ENCODE measurements at regions not wholly inside any gene's neighbourhood (a gene's known extent, or its start where the extent isn't known, plus 50 kb on each side); places are given as distances from the start of the nearest gene placed in this dataset.

DNA sequence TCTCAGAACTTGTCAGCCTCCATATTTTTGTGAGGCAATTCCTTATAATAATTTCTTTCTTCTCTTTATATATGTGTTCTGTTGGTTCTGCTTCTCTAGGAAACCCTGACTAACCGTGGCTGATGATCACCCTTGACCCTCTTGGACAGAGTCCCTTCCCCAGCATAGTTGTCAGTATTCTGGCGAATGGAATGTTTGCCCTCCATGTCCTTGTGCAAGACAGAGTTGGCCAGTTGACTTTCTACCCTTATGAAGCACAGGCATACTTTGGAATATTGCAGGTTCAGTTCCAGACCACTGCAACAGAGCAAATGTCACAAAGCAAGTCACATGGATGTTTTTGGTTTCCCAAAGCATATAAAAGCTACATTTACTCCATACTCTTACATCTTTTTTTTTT, 297.7 kb upstream of the SHH start:
- DNase-seq, result no peak
- intact Hi-C loops (cut with DNase I), result no loop called here
- ATAC-seq (ENCODE audit: poor library complexity), result no peak

- intact Hi-C loops (cut with DNase I), result no loop called here
- no peak for DNase-seq
- no peak for ATAC-seq (ENCODE audit: poor library complexity)
Observed at GRCh38 chr7:156109076-156109475, 296.8 kb upstream of the SHH start.

- DNase-seq (no peak), ATAC-seq (ENCODE audit: poor library complexity) (no peak)
- intact Hi-C loops (cut with DNase I), result no loop called here
Observed at GRCh38 chr7:156107957-156108356, 295.7 kb upstream of the SHH start.

GRCh38 chr7:156106107-156106426, 293.8 kb upstream of the SHH start:
- DNase-seq, result no peak
- no peak for ATAC-seq (ENCODE audit: poor library complexity)
- intact Hi-C loops (cut with DNase I), result no loop called here

- intact Hi-C loops (cut with DNase I), result no loop called here
- ATAC-seq (ENCODE audit: poor library complexity) (no peak), DNase-seq (no peak)
Observed at GRCh38 chr7:156105337-156106106, 293.3 kb upstream of the SHH start.

- ATAC-seq (ENCODE audit: poor library complexity), result no peak
- intact Hi-C loops (cut with DNase I), result no loop called here
Observed at GRCh38 chr7:156104501-156105336, 292.5 kb upstream of the SHH start.

DNA sequence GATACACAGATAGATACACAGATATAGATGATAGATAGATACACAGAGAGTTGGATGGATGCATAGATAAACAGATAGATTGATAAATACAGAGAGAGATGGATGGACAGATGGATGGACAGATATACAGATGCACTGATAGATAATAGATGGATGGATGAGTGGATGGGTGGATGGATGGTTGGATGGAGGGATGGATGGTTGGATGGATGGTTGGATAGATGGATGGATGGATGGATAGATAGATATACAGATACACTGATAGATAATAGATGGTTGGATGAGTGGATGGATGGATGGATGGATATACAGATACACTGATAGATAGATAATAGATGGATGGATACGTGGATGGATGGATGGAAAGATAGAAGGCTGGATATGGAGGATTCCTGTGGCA, 290.0 kb upstream of the SHH start:
- no peak for DNase-seq
- intact Hi-C loops (cut with DNase I), result no loop called here
- no peak for ATAC-seq (ENCODE audit: poor library complexity)

More at GRCh38 chr7:156104501-156105336, 292.5 kb upstream of the SHH start:
- DNase-seq, result no peak

- no peak for ATAC-seq (ENCODE audit: poor library complexity)
- DNase-seq, result no peak
- intact Hi-C loops (cut with DNase I), result no loop called here
Observed at GRCh38 chr7:156101355-156101754, 289.1 kb upstream of the SHH start.

GRCh38 chr7:156100086-156100485, 287.8 kb upstream of the SHH start:
- intact Hi-C loops (cut with DNase I), result no loop called here

DNA sequence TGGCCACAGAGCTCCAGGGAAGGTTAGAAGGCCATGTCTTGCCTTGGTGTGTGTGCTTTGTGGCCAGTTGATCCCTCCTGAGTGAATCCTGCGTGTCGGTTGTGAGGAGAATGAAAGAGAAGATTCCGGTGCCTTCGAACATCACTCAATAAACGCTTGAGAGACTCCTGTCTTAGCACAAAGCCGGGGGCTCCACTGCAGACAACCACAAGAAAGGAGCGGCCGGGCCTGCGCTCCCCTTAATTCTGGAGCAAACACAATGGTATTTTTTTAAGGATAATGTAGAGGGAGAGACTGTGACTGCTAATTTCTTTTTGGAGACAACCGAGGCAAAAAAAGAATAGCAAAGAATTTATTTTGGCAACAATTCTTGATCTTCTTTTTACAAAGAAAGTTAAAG, 286.8 kb upstream of the SHH start:
- intact Hi-C loops (cut with DNase I), result no loop called here
- DNase-seq (no peak), ATAC-seq (ENCODE audit: poor library complexity) (no peak)

More at GRCh38 chr7:156100086-156100485, 287.8 kb upstream of the SHH start:
- DNase-seq, result no peak
- ATAC-seq (ENCODE audit: poor library complexity), result no peak

DNA sequence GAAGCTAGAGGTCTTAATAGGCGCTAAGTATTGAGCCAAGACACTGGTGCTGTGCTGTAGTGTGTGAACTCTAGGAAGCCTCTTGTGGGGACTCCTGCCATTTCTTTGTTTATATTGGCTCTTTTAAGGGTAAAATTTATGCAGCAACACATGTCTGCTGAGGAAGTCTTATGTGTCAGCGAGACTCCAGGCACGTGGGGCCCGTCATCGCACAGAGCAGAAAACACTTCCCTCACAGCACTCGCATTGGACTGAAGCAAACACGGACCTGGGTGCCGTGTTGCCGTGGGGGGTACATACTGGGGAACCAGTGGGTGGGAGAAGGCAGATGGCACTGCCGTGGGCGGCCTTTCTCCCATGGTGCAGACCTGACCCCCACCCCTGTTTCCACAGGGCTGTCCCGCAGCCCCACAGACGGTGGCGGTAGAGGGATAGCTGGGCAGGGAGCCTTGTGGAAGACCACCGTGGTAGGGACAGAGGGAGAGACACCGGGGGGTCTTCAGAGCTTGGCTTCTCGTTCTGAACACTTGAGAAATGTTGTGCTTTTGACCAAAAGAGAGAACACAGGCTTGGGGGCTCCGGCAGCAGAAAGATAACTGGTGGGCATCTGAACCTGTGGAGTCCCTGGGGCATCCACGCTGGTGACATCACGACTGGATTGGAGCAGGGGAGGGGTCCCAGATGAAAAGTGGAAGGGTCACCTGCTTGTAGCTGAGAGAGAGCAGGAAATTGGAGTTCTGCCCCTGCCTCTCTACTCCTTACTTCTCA, 284.7 kb upstream of the SHH start:
- intact Hi-C loops (cut with DNase I), result no loop called here

DNA sequence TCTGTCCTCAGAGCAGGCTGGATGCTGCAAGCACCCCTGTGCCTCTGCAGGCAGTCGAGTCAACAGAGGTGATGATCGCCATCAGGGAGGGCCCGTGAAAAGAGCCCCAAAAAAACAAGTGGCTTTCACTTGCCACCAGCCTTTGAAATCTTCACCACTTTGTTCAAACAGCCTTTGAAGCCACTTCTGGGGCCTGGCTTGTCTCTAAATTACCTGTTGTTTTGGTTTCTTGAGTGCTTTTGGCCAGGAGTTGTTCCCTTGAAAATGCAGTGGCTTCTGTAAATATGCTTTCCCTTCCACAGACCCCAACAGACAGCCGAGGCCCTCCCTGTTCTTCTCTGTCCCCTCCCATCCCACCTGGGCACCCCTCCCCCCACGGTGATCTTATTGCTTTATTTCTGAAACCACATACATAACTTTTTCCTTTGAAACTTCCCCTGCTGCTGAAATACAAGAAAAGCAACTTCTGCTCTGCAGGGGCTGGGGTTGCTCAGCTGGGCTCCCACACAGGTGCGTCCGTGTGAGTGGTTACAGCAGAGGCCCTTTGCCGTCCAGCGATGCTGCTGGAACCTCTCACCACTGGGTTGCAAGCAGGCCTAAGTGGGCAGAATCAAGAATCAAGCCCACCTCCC, 283.8 kb upstream of the SHH start:
- intact Hi-C loops (cut with DNase I), result no loop called here
- DNase-seq, result no peak
- no peak for ATAC-seq (ENCODE audit: poor library complexity)

More for the DNA sequence above, 284.7 kb upstream of the SHH start:
- ATAC-seq (ENCODE audit: poor library complexity), result no peak
- no peak for DNase-seq

- no peak for ATAC-seq (ENCODE audit: poor library complexity)
- intact Hi-C loops (cut with DNase I), result no loop called here
- no peak for DNase-seq
Observed at GRCh38 chr7:156094350-156095146, 282.3 kb upstream of the SHH start.

- no peak for ATAC-seq (ENCODE audit: poor library complexity)
Observed at GRCh38 chr7:156092307-156092706, 280.0 kb upstream of the SHH start.

DNA sequence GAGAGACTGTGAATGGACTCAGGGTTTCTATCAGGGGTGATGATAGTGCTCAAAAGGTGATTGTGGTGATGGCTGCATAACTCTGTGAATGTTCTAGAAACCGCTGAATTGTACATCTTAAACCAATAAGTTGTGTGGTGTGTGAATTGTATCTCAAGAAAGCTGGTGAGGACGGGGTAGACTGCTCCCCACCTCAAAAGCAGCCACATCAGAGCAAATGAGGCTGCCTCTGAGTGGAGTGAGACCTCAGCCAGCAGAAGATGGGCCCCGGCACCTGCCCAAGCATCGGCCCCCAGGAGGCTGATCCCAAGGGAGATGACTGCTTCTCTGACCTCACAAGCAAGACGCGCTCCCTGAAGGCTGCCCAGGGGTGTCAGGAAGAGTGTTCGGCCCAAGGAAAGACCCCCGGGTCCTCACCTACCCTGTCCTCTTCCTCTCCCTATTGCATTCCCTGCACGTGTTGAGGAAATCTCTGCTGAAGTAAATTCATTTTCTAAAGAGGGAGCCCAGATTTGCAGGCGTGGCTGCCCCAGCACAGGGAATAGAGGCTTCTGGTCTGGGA, 279.3 kb upstream of the SHH start:
- intact Hi-C loops (cut with DNase I), result no loop called here
- ATAC-seq (ENCODE audit: poor library complexity) (no peak), DNase-seq (no peak)

More at GRCh38 chr7:156092307-156092706, 280.0 kb upstream of the SHH start:
- no peak for DNase-seq
- intact Hi-C loops (cut with DNase I), result no loop called here

DNA sequence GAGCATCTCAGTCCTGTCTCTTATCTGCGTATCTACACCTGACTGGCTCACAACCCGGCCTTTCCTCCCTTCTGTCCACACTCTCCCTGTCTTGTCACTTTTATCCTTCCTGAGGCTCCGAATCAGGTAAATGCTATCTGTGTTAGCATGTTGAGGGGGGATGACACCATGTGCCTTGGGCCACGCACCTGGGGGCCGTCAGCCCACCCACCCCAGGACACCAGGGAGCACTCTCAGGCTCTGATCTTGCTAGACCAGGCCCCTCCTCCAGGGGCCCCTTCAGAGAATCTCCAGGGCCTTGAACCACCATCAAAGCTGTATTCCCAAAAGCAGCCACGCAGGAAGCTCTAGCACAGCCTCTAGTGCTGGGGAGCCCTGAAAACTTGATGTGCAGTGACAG, 278.7 kb upstream of the SHH start:
- intact Hi-C loops (cut with DNase I), result no loop called here
- no peak for ATAC-seq (ENCODE audit: poor library complexity)
- no peak for DNase-seq

GRCh38 chr7:156089222-156089621, 277.0 kb upstream of the SHH start:
- DNase-seq (no peak), ATAC-seq (ENCODE audit: poor library complexity) (no peak)
- intact Hi-C loops (cut with DNase I), result no loop called here

GRCh38 chr7:156088115-156088514, 275.9 kb upstream of the SHH start:
- no peak for DNase-seq
- ATAC-seq (ENCODE audit: poor library complexity), result no peak

More at GRCh38 chr7:156088115-156088514, 275.9 kb upstream of the SHH start:
- intact Hi-C loops (cut with DNase I), result no loop called here
